ENCODE measurements at regions not wholly inside any gene's neighbourhood (a gene's known extent, or its start where the extent isn't known, plus 50 kb on each side); places are given as distances from the start of the nearest gene placed in this dataset.

GRCh38 chr1:14494911-14495310 is 103.6 kb upstream of the KAZN start:
- H3K27me3 ChIP-seq (ENCODE audit: control insufficient read depth, insufficient read depth, low read length) = no peaks in the 10 kb centered on the region
- H3K9ac ChIP-seq = no peak overlapping the region
- no peak for TF ChIP-seq CTCF (IDR thresholded peaks at IDR 0.05)
- no peak overlapping the region for H3K4me2 ChIP-seq (ENCODE audit: low read length)
- no peaks in the 10 kb centered on the region for H3K36me3 ChIP-seq (ENCODE audit: control insufficient read depth, insufficient read depth, low read length)
- H3K79me2 ChIP-seq = no peaks in the 10 kb centered on the region
- no peak overlapping the region for H3K4me3 ChIP-seq (ENCODE audit: low read depth, low read length)
- no peaks in the 10 kb centered on the region for H3K9me3 ChIP-seq (ENCODE audit: control insufficient read depth, low read length)
- H2AFZ ChIP-seq = no peak overlapping the region
- no peak overlapping the region for H3K27ac ChIP-seq
- H3K4me1 ChIP-seq = no peaks in the 10 kb centered on the region

GRCh38 chr1:14495381-14495780 is 103.1 kb upstream of the KAZN start:
- Histone ChIP-seq H3K27ac (no peak overlapping the region), H2AFZ (no peak overlapping the region), H3K4me1 (no peaks in the 10 kb centered on the region), H3K27me3 (ENCODE audit: control insufficient read depth, insufficient read depth, low read length) (no peaks in the 10 kb centered on the region), H3K36me3 (ENCODE audit: control insufficient read depth, insufficient read depth, low read length) (no peaks in the 10 kb centered on the region), H3K9me3 (ENCODE audit: control insufficient read depth, low read length) (no peaks in the 10 kb centered on the region), H3K4me3 (ENCODE audit: low read depth, low read length) (no peak overlapping the region), H3K9ac (no peak overlapping the region), H3K79me2 (no peaks in the 10 kb centered on the region), H3K4me2 (ENCODE audit: low read length) (no peak overlapping the region)
- TF ChIP-seq CTCF (IDR thresholded peaks at IDR 0.05) = no peak

- Histone ChIP-seq H2AFZ (no peak overlapping the region), H3K27me3 (ENCODE audit: control insufficient read depth, insufficient read depth, low read length) (no peaks in the 10 kb centered on the region), H3K9me3 (ENCODE audit: control insufficient read depth, low read length) (no peaks in the 10 kb centered on the region), H3K4me2 (ENCODE audit: low read length) (no peak overlapping the region), H3K4me3 (ENCODE audit: low read depth, low read length) (no peak overlapping the region), H3K27ac (no peak overlapping the region), H3K36me3 (ENCODE audit: control insufficient read depth, insufficient read depth, low read length) (no peaks in the 10 kb centered on the region), H3K9ac (no peak overlapping the region), H3K79me2 (no peaks in the 10 kb centered on the region), H3K4me1 (no peaks in the 10 kb centered on the region)
- no peak for TF ChIP-seq CTCF (IDR thresholded peaks at IDR 0.05)
Measured at GRCh38 chr1:14495996-14496395, 102.5 kb upstream of the KAZN start.

GRCh38 chr1:14498839-14499238 is 99.6 kb upstream of the KAZN start:
- no peaks in the 10 kb centered on the region for H3K27me3 ChIP-seq (ENCODE audit: control insufficient read depth, insufficient read depth, low read length)
- no peaks in the 10 kb centered on the region for H3K79me2 ChIP-seq
- no peak for TF ChIP-seq CTCF (IDR thresholded peaks at IDR 0.05)
- no peak overlapping the region for H3K27ac ChIP-seq
- H3K9me3 ChIP-seq (ENCODE audit: control insufficient read depth, low read length) = no peaks in the 10 kb centered on the region
- no peaks in the 10 kb centered on the region for H3K4me1 ChIP-seq
- no peak overlapping the region for H2AFZ ChIP-seq
- no peak overlapping the region for H3K4me3 ChIP-seq (ENCODE audit: low read depth, low read length)
- H3K4me2 ChIP-seq (ENCODE audit: low read length) = no peak overlapping the region
- no peak overlapping the region for H3K9ac ChIP-seq
- no peaks in the 10 kb centered on the region for H3K36me3 ChIP-seq (ENCODE audit: control insufficient read depth, insufficient read depth, low read length)

- no peaks in the 10 kb centered on the region for H3K4me1 ChIP-seq
- H3K27me3 ChIP-seq (ENCODE audit: control insufficient read depth, insufficient read depth, low read length) = no peaks in the 10 kb centered on the region
- no peak overlapping the region for H3K4me3 ChIP-seq (ENCODE audit: low read depth, low read length)
- no peak for TF ChIP-seq CTCF (IDR thresholded peaks at IDR 0.05)
- H3K9me3 ChIP-seq (ENCODE audit: control insufficient read depth, low read length) = no peaks in the 10 kb centered on the region
- H3K9ac ChIP-seq = no peak overlapping the region
- H3K36me3 ChIP-seq (ENCODE audit: control insufficient read depth, insufficient read depth, low read length) = no peaks in the 10 kb centered on the region
- H2AFZ ChIP-seq = no peak overlapping the region
- H3K79me2 ChIP-seq = no peaks in the 10 kb centered on the region
- no peak overlapping the region for H3K4me2 ChIP-seq (ENCODE audit: low read length)
- H3K27ac ChIP-seq = no peak overlapping the region
Measured at GRCh38 chr1:14499312-14500040, 99.0 kb upstream of the KAZN start.

Data from parathyroid adenoma (tissue), 2 donors.